ENCODE measurements at regions not wholly inside any gene's neighbourhood (a gene's known extent, or its start where the extent isn't known, plus 50 kb on each side); places are given as distances from the start of the nearest gene placed in this dataset.

DNA sequence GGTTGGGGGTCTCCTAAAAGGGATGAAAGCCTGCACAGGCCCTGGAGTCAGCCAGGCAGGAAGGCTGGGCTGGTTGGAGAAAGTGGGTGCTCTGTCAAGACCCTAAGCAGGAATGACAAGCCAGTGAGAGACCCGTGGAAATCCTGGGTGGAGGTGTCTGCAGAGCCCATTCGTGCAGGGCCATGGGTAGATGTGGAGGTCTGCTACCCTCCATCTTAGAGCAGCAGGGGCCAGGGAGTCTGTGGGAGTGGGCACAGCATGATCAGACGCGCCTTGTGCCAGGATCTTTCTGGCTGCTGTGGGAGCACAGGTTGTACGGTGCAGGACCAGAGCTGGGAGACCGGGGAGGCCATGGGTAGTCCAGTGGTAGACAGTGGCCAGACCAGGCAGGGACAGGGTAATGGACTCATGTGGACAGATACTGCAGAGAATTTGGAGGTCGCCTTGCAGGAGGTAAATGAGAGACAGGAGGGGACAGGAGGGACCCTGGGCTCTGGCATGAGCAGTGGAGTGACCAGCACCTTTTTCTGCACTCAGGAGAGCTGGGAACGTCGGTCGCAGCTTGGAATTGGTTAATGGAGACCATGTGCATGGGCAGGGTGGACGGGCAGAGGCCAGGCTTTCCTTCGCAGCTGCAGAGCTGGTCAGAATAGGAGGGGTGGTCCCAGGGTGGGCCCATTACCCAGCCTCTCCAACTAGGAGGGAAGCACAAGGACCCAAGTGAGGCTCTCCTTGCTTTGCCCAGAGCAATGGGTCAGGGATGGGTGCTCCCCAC lies 203.5 kb upstream of the PMEPA1 start:
- intact Hi-C loops (cut with DNase I): no loop called here
- Histone ChIP-seq H3K9ac (ENCODE audit: low read length in 3 of 3) (no peak overlapping the region), H3K36me3 (ENCODE audit: control insufficient read depth in 2 of 3, insufficient read depth in 3 of 3, low read length in 3 of 3) (no peaks in the 10 kb centered on the region), H3K27ac (ENCODE audit: low read depth in 2 of 2, low read length in 2 of 2) (no peak overlapping the region), H3K27me3 (ENCODE audit: control insufficient read depth, insufficient read depth, low read length) (no peaks in the 10 kb centered on the region), H3K4me1 (ENCODE audit: control insufficient read depth in 2 of 3, insufficient read depth in 2 of 3, low read depth in 1 of 3, low read length in 3 of 3) (no peaks in the 10 kb centered on the region), H3K4me3 (ENCODE audit: low read length in 3 of 3) (no peak overlapping the region), H3K9me3 (ENCODE audit: control insufficient read depth in 2 of 3, insufficient read depth in 1 of 3, low read length in 3 of 3) (no peaks in the 10 kb centered on the region)
- DNase-seq: no peak
- no peak for FAIRE-seq
- TF ChIP-seq, protein P1, sequence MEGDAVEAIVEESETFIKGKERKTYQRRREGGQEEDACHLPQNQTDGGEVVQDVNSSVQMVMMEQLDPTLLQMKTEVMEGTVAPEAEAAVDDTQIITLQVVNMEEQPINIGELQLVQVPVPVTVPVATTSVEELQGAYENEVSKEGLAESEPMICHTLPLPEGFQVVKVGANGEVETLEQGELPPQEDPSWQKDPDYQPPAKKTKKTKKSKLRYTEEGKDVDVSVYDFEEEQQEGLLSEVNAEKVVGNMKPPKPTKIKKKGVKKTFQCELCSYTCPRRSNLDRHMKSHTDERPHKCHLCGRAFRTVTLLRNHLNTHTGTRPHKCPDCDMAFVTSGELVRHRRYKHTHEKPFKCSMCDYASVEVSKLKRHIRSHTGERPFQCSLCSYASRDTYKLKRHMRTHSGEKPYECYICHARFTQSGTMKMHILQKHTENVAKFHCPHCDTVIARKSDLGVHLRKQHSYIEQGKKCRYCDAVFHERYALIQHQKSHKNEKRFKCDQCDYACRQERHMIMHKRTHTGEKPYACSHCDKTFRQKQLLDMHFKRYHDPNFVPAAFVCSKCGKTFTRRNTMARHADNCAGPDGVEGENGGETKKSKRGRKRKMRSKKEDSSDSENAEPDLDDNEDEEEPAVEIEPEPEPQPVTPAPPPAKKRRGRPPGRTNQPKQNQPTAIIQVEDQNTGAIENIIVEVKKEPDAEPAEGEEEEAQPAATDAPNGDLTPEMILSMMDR (IDR thresholded peaks at IDR 0.05; ENCODE audit: borderline replicate concordance, extremely low read depth, insufficient read depth): no peak

DNA sequence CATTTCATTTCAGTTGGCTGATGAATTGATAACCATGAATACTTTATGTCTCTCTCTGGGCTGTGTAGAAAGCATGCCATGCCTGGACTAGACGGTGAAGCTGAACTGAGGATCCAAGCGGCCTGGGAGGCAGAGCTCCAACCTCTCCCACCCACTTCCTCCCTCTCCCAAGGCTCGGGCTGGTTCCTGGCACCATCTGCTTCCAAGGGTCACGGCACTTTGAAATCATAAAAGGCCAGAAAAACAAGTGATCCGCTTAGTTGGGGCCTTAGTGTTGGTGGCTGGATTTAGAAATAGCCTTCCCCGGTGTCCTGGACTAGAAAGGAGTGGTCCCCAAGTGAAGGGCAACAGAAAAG lies 202.4 kb upstream of the PMEPA1 start:
- Histone ChIP-seq H3K36me3 (ENCODE audit: control insufficient read depth in 2 of 3, insufficient read depth in 3 of 3, low read length in 3 of 3) (no peaks in the 10 kb centered on the region), H3K4me3 (ENCODE audit: low read length in 3 of 3) (no peak overlapping the region), H3K9ac (ENCODE audit: low read length in 3 of 3) (no peak overlapping the region), H3K9me3 (ENCODE audit: control insufficient read depth in 2 of 3, insufficient read depth in 1 of 3, low read length in 3 of 3) (no peaks in the 10 kb centered on the region), H3K27ac (ENCODE audit: low read depth in 2 of 2, low read length in 2 of 2) (no peak overlapping the region), H3K27me3 (ENCODE audit: control insufficient read depth, insufficient read depth, low read length) (no peaks in the 10 kb centered on the region), H3K4me1 (ENCODE audit: control insufficient read depth in 2 of 3, insufficient read depth in 2 of 3, low read depth in 1 of 3, low read length in 3 of 3) (no peaks in the 10 kb centered on the region)
- DNase-seq (no peak), FAIRE-seq (no peak)
- intact Hi-C loops (cut with DNase I): no loop called here
- TF ChIP-seq, protein P1 (IDR thresholded peaks at IDR 0.05; ENCODE audit: borderline replicate concordance, extremely low read depth, insufficient read depth): no peak

GRCh38 chr20:57911512-57912226 lies 201.9 kb upstream of the PMEPA1 start:
- no peaks in the 10 kb centered on the region for H3K4me1 ChIP-seq (ENCODE audit: control insufficient read depth in 2 of 3, insufficient read depth in 2 of 3, low read depth in 1 of 3, low read length in 3 of 3)
- no peak overlapping the region for H3K9ac ChIP-seq (ENCODE audit: low read length in 3 of 3)
- TF ChIP-seq, protein P1 (IDR thresholded peaks at IDR 0.05; ENCODE audit: borderline replicate concordance, extremely low read depth, insufficient read depth): no peak
- no peak overlapping the region for H3K27ac ChIP-seq (ENCODE audit: low read depth in 2 of 2, low read length in 2 of 2)
- H3K9me3 ChIP-seq (ENCODE audit: control insufficient read depth in 2 of 3, insufficient read depth in 1 of 3, low read length in 3 of 3): no peaks in the 10 kb centered on the region
- H3K36me3 ChIP-seq (ENCODE audit: control insufficient read depth in 2 of 3, insufficient read depth in 3 of 3, low read length in 3 of 3): no peaks in the 10 kb centered on the region
- H3K27me3 ChIP-seq (ENCODE audit: control insufficient read depth, insufficient read depth, low read length): no peaks in the 10 kb centered on the region
- H3K4me3 ChIP-seq (ENCODE audit: low read length in 3 of 3): no peak overlapping the region
- no peak for FAIRE-seq
- intact Hi-C loops (cut with DNase I): no loop called here
- no peak for DNase-seq

Data from kidney (tissue), 13 donors.